DOHH2 (cell line): ENCODE measurements at regions not wholly inside any gene's neighbourhood (a gene's known extent, or its start where the extent isn't known, plus 50 kb on each side); places are given as distances from the start of the nearest gene placed in this dataset.

Experiments used
- H3F3A ChIP-seq: fragments of 200-600 bp; sonication (generic), shearing (Covaris generic); 2 replicates; pipeline ENCODE4 v1.6.0; 2016; ENCODE audit warnings: antibody characterized with exemption, mild to moderate bottlenecking; ENCODE audit not compliant: control insufficient read depth, insufficient read depth
- H3K27ac ChIP-seq: fragments of 200-600 bp; sonication (generic); 2 replicates; pipeline ENCODE4 v1.5.1; 2014; ENCODE audit warnings: low read depth, mild to moderate bottlenecking, low read length, moderate library complexity
- H3K27me3 ChIP-seq: fragments of 200-600 bp; sonication (generic); 2 replicates; pipeline ENCODE4 v1.6.1; 2014; ENCODE audit warnings: mild to moderate bottlenecking, low read length, mixed read lengths; ENCODE audit not compliant: control insufficient read depth
- H3K36me3 ChIP-seq: fragments of 200-600 bp; sonication (generic); 2 replicates; pipeline ENCODE4 v1.6.1; 2014; ENCODE audit warnings: mild to moderate bottlenecking, low read length, moderate library complexity, mixed read lengths; ENCODE audit not compliant: control insufficient read depth
- H3K4me1 ChIP-seq: fragments of 200-600 bp; sonication (generic); 2 replicates; pipeline ENCODE4 v1.6.1; 2014; ENCODE audit warnings: mild to moderate bottlenecking, low read length, mixed read lengths; ENCODE audit not compliant: control insufficient read depth
- H3K4me2 ChIP-seq: fragments of 200-600 bp; sonication (generic); 2 replicates; pipeline ENCODE4 v1.6.0; 2014; ENCODE audit warnings: mild to moderate bottlenecking, low read length, moderate library complexity
- H3K4me3 ChIP-seq: fragments of 200-600 bp; sonication (generic); 2 replicates; pipeline ENCODE4 v1.5.1; 2014; ENCODE audit warnings: mild to moderate bottlenecking, low read length, mixed read lengths
- H3K79me2 ChIP-seq: fragments of 200-600 bp; sonication (generic); 2 replicates; pipeline ENCODE4 v1.6.1; 2014; ENCODE audit warnings: mild to moderate bottlenecking, low read length, mixed read lengths; ENCODE audit not compliant: control insufficient read depth
- H3K9me2 ChIP-seq: fragments of 200-600 bp; sonication (generic); replicated peaks from 2 replicates; pipeline ENCODE4 v1.6.1; 2014; ENCODE audit warnings: mild to moderate bottlenecking, low read length, mixed read lengths; ENCODE audit not compliant: control insufficient read depth
- H3K9me3 ChIP-seq: fragments of 200-600 bp; sonication (generic); 2 replicates; pipeline ENCODE4 v1.6.1; 2014; ENCODE audit warnings: antibody characterized with exemption, low read length, mixed read lengths; ENCODE audit not compliant: control insufficient read depth, insufficient read depth
- H4K20me1 ChIP-seq: fragments of 200-600 bp; sonication (generic); 2 replicates; pipeline ENCODE4 v1.6.0; 2014; ENCODE audit warnings: low read depth, mild to moderate bottlenecking, antibody characterized with exemption, low read length, moderate library complexity; ENCODE audit not compliant: control insufficient read depth, insufficient read depth
- EZH2phosphoT487 ChIP-seq: fragments of 200-600 bp; sonication (generic); IDR thresholded peaks from 2 replicates; pipeline ENCODE4 v1.6.1; 2017; ENCODE audit warnings: borderline replicate concordance, mild to moderate bottlenecking, antibody characterized with exemption, low read length, moderate library complexity, mixed read lengths
- TF ChIP-seq, protein P1 (sequence below): fragments of 200-600 bp; sonication (generic); IDR thresholded peaks from one replicate; pipeline ENCODE4 v1.5.1; 2014; ENCODE audit warnings: antibody characterized with exemption, mild to moderate bottlenecking, low read depth, low read length; ENCODE audit not compliant: poor library complexity, severe bottlenecking

DNA sequence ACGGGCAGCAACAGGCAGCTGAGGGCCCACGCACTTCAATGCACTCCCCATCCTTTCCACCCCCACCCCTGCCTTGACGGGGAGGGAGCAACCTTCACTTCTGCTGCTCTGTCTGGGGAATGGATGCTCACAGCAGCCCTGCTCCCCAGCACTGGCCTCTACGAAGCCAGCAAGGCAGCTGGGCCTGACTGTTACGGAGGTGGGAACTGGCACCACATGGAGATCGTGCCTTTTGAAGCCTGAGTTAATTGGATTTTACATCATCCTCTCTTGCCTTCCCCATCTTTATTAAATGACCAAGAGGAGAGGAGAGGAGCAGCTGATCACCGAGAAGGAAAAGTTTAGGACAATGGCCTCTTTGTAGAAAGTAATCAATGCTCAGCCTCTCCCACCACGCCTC, 187.0 kb upstream of the RPL38 start:
- peaks cover 23% of the 10 kb centered on the region for H3K27me3 ChIP-seq
- H3K9me3 ChIP-seq, result no peaks in the 10 kb centered on the region
- no peak overlapping the region for H3K4me2 ChIP-seq

DNA sequence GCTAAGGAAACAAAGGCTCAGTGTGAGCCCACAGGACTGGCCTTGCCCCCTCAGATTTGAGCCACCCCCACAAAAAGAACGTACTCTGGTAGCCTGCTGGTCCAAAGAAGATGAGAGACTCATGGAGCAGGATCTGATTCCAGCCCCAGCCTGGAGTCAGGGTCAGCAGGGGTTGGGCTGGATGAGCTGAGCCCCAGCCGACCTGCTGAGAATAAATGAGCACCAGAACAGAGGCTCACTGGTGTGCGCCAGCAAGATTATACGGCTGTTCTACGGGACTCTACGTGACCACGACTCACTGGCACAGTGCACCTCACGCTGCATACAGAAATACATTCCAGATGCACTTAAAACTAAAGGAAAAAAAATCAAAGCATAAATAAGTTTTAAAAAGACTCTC, 186.0 kb upstream of the RPL38 start:
- H3K27me3 ChIP-seq, result peaks cover 19% of the 10 kb centered on the region
- no peaks in the 10 kb centered on the region for H3K4me1 ChIP-seq
- no peaks in the 10 kb centered on the region for H3K9me3 ChIP-seq
- no peak for TF ChIP-seq EZH2phosphoT487
- TF ChIP-seq, protein P1, sequence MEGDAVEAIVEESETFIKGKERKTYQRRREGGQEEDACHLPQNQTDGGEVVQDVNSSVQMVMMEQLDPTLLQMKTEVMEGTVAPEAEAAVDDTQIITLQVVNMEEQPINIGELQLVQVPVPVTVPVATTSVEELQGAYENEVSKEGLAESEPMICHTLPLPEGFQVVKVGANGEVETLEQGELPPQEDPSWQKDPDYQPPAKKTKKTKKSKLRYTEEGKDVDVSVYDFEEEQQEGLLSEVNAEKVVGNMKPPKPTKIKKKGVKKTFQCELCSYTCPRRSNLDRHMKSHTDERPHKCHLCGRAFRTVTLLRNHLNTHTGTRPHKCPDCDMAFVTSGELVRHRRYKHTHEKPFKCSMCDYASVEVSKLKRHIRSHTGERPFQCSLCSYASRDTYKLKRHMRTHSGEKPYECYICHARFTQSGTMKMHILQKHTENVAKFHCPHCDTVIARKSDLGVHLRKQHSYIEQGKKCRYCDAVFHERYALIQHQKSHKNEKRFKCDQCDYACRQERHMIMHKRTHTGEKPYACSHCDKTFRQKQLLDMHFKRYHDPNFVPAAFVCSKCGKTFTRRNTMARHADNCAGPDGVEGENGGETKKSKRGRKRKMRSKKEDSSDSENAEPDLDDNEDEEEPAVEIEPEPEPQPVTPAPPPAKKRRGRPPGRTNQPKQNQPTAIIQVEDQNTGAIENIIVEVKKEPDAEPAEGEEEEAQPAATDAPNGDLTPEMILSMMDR, result no peak
- H3K4me2 ChIP-seq, result no peak overlapping the region
- no peaks in the 10 kb centered on the region for H3K9me2 ChIP-seq
- H3K27ac ChIP-seq, result no peak overlapping the region
- H3F3A ChIP-seq, result no peaks in the 10 kb centered on the region
- H3K4me3 ChIP-seq, result no peak overlapping the region
- H3K79me2 ChIP-seq, result no peaks in the 10 kb centered on the region
- H4K20me1 ChIP-seq, result no peaks in the 10 kb centered on the region
- no peaks in the 10 kb centered on the region for H3K36me3 ChIP-seq

More for the DNA sequence above, 187.0 kb upstream of the RPL38 start:
- Histone ChIP-seq H3K36me3 (no peaks in the 10 kb centered on the region), H4K20me1 (no peaks in the 10 kb centered on the region), H3K4me3 (no peak overlapping the region), H3K4me1 (no peaks in the 10 kb centered on the region), H3K27ac (no peak overlapping the region), H3K79me2 (no peaks in the 10 kb centered on the region), H3F3A (no peaks in the 10 kb centered on the region), H3K9me2 (no peaks in the 10 kb centered on the region)
- no peak for TF ChIP-seq EZH2phosphoT487
- TF ChIP-seq, protein P1, result no peak

DNA sequence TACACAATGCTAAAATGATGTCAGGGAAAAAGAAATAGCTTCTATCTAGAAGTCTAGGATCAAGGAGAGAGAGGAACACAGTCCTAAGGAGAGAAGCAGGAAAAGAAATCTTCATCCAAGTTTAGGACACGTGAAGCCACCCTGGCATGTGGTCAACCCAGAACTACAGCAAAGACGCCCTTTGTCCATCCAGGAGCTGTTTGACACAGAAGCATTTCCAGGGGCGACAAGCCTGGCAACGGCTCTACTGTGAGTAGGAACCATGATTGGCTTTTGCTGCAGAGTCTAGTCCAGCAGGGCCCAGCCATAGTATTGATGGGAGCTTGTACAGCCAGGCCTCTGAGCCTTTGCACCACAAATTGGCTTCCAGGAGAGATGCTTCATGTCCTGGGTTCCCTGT, 185.4 kb upstream of the RPL38 start:
- H4K20me1 ChIP-seq, result no peaks in the 10 kb centered on the region
- H3K27ac ChIP-seq, result no peak overlapping the region
- H3K36me3 ChIP-seq, result no peaks in the 10 kb centered on the region
- TF ChIP-seq EZH2phosphoT487, result no peak
- H3K4me1 ChIP-seq, result no peaks in the 10 kb centered on the region
- H3F3A ChIP-seq, result no peaks in the 10 kb centered on the region
- no peak overlapping the region for H3K4me2 ChIP-seq
- H3K79me2 ChIP-seq, result no peaks in the 10 kb centered on the region
- no peak overlapping the region for H3K4me3 ChIP-seq
- peaks cover 17% of the 10 kb centered on the region for H3K27me3 ChIP-seq
- no peaks in the 10 kb centered on the region for H3K9me2 ChIP-seq
- H3K9me3 ChIP-seq, result no peaks in the 10 kb centered on the region

DNA sequence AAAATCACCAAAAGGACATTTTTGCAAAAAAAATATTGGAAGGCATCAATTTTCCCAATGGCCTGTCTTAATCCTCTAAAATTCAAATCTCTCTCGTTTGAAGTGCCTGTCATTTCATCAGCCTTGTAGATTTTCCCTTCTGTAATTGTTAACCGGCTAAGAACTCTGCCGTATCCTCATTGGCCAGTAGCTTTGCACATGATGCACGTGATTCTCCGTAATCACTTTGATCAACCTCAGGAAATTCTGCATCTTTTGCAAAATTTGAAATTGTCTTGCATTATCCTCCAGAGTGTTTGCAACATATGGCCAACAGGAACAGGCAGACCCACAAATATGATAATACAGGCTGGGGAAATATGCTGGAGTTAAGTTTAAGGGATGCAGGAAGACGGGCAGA, 184.2 kb upstream of the RPL38 start:
- no peaks in the 10 kb centered on the region for H3K4me1 ChIP-seq
- no peak overlapping the region for H3K27ac ChIP-seq
- no peaks in the 10 kb centered on the region for H3K79me2 ChIP-seq
- H3K27me3 ChIP-seq, result peaks cover 6% of the 10 kb centered on the region
- no peaks in the 10 kb centered on the region for H3K9me2 ChIP-seq
- no peaks in the 10 kb centered on the region for H3K9me3 ChIP-seq
- no peaks in the 10 kb centered on the region for H3F3A ChIP-seq
- H3K4me2 ChIP-seq, result no peak overlapping the region
- no peaks in the 10 kb centered on the region for H4K20me1 ChIP-seq
- H3K36me3 ChIP-seq, result no peaks in the 10 kb centered on the region
- TF ChIP-seq, protein P1, result no peak
- no peak for TF ChIP-seq EZH2phosphoT487
- no peak overlapping the region for H3K4me3 ChIP-seq
